Fibroblast of the conjunctiva (primary cell): ENCODE measurements at regions not wholly inside any gene's neighbourhood (a gene's known extent, or its start where the extent isn't known, plus 50 kb on each side); places are given as distances from the start of the nearest gene placed in this dataset.

Source experiments
- DNase-seq: peaks from one replicate; pipeline ENCODE4 v3.0.0-alpha.2; 2010; ENCODE audit warnings: low read depth

- DNase-seq: no peak
Measured at GRCh38 chr18:22544626-22545025, 126.9 kb upstream of the CTAGE1 start.

- no peak for DNase-seq
Measured at GRCh38 chr18:22545066-22545760, 127.5 kb upstream of the CTAGE1 start.

GRCh38 chr18:22546905-22547570 is 129.3 kb upstream of the CTAGE1 start:
- DNase-seq: no peak

- no peak for DNase-seq
Measured at GRCh38 chr18:22547807-22548561, 130.3 kb upstream of the CTAGE1 start.

GRCh38 chr18:22549260-22549937 is 131.7 kb upstream of the CTAGE1 start:
- no peak for DNase-seq

GRCh38 chr18:22550366-22550765 is 132.7 kb upstream of the CTAGE1 start:
- no peak for DNase-seq

GRCh38 chr18:22550861-22551260 is 133.1 kb upstream of the CTAGE1 start:
- no peak for DNase-seq

GRCh38 chr18:22551536-22552151 is 133.9 kb upstream of the CTAGE1 start:
- no peak for DNase-seq

- no peak for DNase-seq
Measured at GRCh38 chr18:22552254-22552653, 134.5 kb upstream of the CTAGE1 start.

- no peak for DNase-seq
Measured at GRCh38 chr18:22552899-22553460, 135.3 kb upstream of the CTAGE1 start.

- DNase-seq: no peak
Measured at GRCh38 chr18:22556222-22557167, 138.8 kb upstream of the CTAGE1 start.

- no peak for DNase-seq
Measured at GRCh38 chr18:22557168-22557941, 139.6 kb upstream of the CTAGE1 start.

- no peak for DNase-seq
Measured at GRCh38 chr18:22558945-22559385, 141.2 kb upstream of the CTAGE1 start.

GRCh38 chr18:22559414-22560274 is 141.9 kb upstream of the CTAGE1 start:
- DNase-seq: no peak

- DNase-seq: no peak
Measured at GRCh38 chr18:22560275-22560610, 142.5 kb upstream of the CTAGE1 start.

- DNase-seq: no peak
Measured at GRCh38 chr18:22560797-22561196, 143.1 kb upstream of the CTAGE1 start.

- DNase-seq: peak; percentile 86
Measured at GRCh38 chr18:22563164-22563583, 145.5 kb upstream of the CTAGE1 start.

GRCh38 chr18:22564036-22564435 is 146.3 kb upstream of the CTAGE1 start:
- no peak for DNase-seq
